DND-41 (cell line): ENCODE measurements at regions not wholly inside any gene's neighbourhood (a gene's known extent, or its start where the extent isn't known, plus 50 kb on each side); places are given as distances from the start of the nearest gene placed in this dataset.

ENCODE experiments used
- ATAC-seq: fragments of 200-7000 bp; cut with Tn5 transposase; 3 replicates; pipeline ENCODE4 v1.9.1; 2021; ENCODE audit warnings: low read depth; ENCODE audit not compliant: insufficient read depth
- DNase-seq: peaks from one replicate; pipeline ENCODE4 v3.0.0-alpha.2; 2020
- H2AFZ ChIP-seq: 2 replicates; pipeline ENCODE4 v1.6.0; 2012; ENCODE audit warnings: low read depth, low read length
- H3K27ac ChIP-seq: 2 replicates; pipeline ENCODE4 v1.5.1; 2012; ENCODE audit warnings: low read length, inconsistent platforms
- H3K27me3 ChIP-seq: fragments of 200-600 bp; sonication (generic); 2 replicates; pipeline ENCODE4 v1.6.0; 2012; ENCODE audit warnings: low read length, mild to moderate bottlenecking, inconsistent platforms; ENCODE audit not compliant: insufficient read depth, poor library complexity
- H3K36me3 ChIP-seq: 2 replicates; pipeline ENCODE4 v1.5.1; 2012; ENCODE audit warnings: low read length, inconsistent platforms; ENCODE audit not compliant: insufficient read depth
- H3K4me1 ChIP-seq: 2 replicates; pipeline ENCODE4 v1.5.1; 2012; ENCODE audit warnings: mild to moderate bottlenecking, low read length; ENCODE audit not compliant: insufficient read depth
- H3K4me2 ChIP-seq: 2 replicates; pipeline ENCODE4 v1.6.0; 2012; ENCODE audit warnings: mild to moderate bottlenecking, moderate library complexity, low read length, inconsistent platforms; ENCODE audit not compliant: insufficient read depth
- H3K4me3 ChIP-seq, 2 experiments: fragments of 200-600 bp in 1 of 2; shearing (Covaris generic) in 1 of 2; 2 replicates each; pipeline ENCODE4 v1.5.1; 2012 to 2016; ENCODE audit warnings: inconsistent platforms in 2 of 2, low read length in 2 of 2, mild to moderate bottlenecking in 2 of 2, low read depth in 1 of 2, moderate library complexity in 1 of 2
- H3K79me2 ChIP-seq: 2 replicates; pipeline ENCODE4 v1.6.0; 2012; ENCODE audit warnings: low read length, inconsistent platforms; ENCODE audit not compliant: insufficient read depth
- H3K9ac ChIP-seq: 2 replicates; pipeline ENCODE4 v1.6.0; 2012; ENCODE audit warnings: low read depth, mild to moderate bottlenecking, inconsistent platforms, low read length, moderate library complexity
- H3K9me3 ChIP-seq: 2 replicates; pipeline ENCODE4 v1.5.1; 2012; ENCODE audit warnings: low read length, moderate library complexity, mild to moderate bottlenecking, inconsistent platforms; ENCODE audit not compliant: insufficient read depth, severe bottlenecking
- H4K20me1 ChIP-seq: 2 replicates; pipeline ENCODE4 v1.6.0; 2012; ENCODE audit warnings: low read length; ENCODE audit not compliant: insufficient read depth
- EZH2 ChIP-seq: IDR thresholded peaks from 3 replicates; pipeline ENCODE4 v1.6.1; 2012; ENCODE audit warnings: borderline replicate concordance, low read depth, mild to moderate bottlenecking, moderate library complexity, low read length, inconsistent platforms; ENCODE audit not compliant: severe bottlenecking
- TF ChIP-seq, protein P1 (sequence below): IDR thresholded peaks from 2 replicates; pipeline ENCODE4 v1.5.1; 2012; ENCODE audit warnings: borderline replicate concordance, low read length, moderate library complexity, mild to moderate bottlenecking; ENCODE audit not compliant: poor library complexity, severe bottlenecking; ENCODE audit errors: extremely low read depth

DNA sequence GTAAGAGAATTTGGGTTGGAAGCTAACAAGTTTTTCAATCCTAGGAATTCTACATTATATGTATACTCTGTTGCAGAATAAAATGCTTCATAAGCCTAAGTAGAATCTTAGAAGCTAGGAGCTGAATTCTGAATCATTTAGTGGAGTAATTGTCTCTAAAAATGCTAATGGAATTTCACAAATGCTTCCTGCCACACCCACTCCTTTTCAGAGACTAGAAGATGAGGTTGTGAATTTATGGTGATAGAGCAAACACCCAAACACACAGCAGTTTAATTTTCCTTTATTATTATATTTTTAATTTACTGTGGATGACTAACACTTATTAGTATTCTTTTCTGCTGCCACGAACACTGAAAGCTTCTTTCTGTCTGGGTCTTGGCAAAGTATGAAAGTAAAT lies 208.0 kb upstream of the PDE4D start:
- Histone ChIP-seq H3K9ac (no peak overlapping the region), H3K4me3 (no peak overlapping the region), H3K79me2 (no peaks in the 10 kb centered on the region), H3K4me1 (no peaks in the 10 kb centered on the region), H4K20me1 (no peaks in the 10 kb centered on the region), H3K9me3 (no peaks in the 10 kb centered on the region), H2AFZ (no peak overlapping the region), H3K27me3 (no peaks in the 10 kb centered on the region), H3K27ac (no peak overlapping the region), H3K36me3 (no peaks in the 10 kb centered on the region), H3K4me2 (no peak overlapping the region)
- no peak for ATAC-seq
- no peak for DNase-seq
- TF ChIP-seq EZH2: no peak
- TF ChIP-seq, protein P1, sequence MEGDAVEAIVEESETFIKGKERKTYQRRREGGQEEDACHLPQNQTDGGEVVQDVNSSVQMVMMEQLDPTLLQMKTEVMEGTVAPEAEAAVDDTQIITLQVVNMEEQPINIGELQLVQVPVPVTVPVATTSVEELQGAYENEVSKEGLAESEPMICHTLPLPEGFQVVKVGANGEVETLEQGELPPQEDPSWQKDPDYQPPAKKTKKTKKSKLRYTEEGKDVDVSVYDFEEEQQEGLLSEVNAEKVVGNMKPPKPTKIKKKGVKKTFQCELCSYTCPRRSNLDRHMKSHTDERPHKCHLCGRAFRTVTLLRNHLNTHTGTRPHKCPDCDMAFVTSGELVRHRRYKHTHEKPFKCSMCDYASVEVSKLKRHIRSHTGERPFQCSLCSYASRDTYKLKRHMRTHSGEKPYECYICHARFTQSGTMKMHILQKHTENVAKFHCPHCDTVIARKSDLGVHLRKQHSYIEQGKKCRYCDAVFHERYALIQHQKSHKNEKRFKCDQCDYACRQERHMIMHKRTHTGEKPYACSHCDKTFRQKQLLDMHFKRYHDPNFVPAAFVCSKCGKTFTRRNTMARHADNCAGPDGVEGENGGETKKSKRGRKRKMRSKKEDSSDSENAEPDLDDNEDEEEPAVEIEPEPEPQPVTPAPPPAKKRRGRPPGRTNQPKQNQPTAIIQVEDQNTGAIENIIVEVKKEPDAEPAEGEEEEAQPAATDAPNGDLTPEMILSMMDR: no peak

DNA sequence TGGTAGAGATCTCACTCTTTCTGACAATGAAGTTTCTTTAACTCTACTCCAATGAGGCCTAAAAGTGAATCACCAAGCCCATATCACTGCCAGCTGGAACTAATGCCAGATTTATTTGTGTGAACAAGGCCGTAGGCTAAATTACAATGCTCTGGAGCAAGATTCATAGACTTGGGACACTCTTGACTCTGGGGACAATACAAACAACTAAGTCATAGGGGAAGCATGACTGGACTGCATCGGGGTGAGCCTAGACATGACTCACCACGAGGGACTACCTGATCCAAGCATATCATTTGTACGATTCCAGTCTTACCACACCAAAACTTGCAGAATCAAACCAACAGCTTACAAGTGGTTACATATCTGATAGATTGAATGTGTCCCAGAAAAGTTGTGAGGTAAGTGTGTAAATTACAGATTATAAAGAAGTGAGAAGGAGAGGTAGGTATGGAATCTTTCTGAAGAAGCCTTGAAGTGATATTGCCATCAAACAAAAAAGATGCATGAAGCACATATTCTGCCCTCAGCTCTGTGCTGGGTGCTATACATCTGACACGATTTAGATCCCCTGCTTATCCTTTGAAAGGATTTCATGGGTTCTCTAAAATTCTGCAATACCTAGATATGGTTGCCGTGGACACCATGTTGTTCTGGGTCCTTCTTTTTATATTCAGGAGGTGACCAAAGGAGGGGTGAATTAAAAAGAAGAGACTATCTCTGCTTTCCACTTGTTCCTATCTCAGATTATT lies 199.3 kb upstream of the PDE4D start:
- H3K27ac ChIP-seq: no peak overlapping the region
- no peaks in the 10 kb centered on the region for H4K20me1 ChIP-seq
- no peak overlapping the region for H3K4me2 ChIP-seq
- TF ChIP-seq EZH2: no peak
- TF ChIP-seq, protein P1: no peak
- no peak overlapping the region for H3K4me3 ChIP-seq
- DNase-seq: no peak
- no peaks in the 10 kb centered on the region for H3K27me3 ChIP-seq
- no peak overlapping the region for H3K9ac ChIP-seq
- no peaks in the 10 kb centered on the region for H3K4me1 ChIP-seq
- no peaks in the 10 kb centered on the region for H3K9me3 ChIP-seq
- no peak for ATAC-seq
- no peak overlapping the region for H2AFZ ChIP-seq
- no peaks in the 10 kb centered on the region for H3K36me3 ChIP-seq
- no peaks in the 10 kb centered on the region for H3K79me2 ChIP-seq

DNA sequence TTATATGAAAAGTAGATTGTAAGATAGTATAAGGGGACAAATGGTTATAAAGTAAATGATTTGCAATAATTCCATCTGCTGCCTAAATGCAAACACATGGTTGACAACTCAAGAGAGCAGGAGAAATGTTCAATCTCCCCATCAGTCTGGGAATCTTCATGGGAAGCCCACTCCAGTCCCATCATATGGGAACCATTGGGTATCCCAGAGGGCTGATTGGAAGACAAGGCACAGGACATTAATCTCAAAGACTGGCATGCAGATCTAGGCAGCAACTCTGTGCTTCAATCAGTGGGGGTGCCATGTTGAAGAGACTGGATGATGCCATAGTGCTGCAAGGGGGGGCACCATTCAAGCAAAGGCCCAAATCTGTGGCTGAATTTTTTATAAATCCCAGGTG lies 193.1 kb upstream of the PDE4D start:
- Histone ChIP-seq H3K4me2 (no peak overlapping the region), H3K9me3 (peaks cover 3% of the 10 kb centered on the region), H2AFZ (no peak overlapping the region), H3K27ac (no peak overlapping the region), H3K27me3 (no peaks in the 10 kb centered on the region), H3K4me1 (no peaks in the 10 kb centered on the region), H4K20me1 (no peaks in the 10 kb centered on the region), H3K9ac (no peak overlapping the region), H3K36me3 (no peaks in the 10 kb centered on the region), H3K79me2 (no peaks in the 10 kb centered on the region), H3K4me3 (no peak overlapping the region)
- ATAC-seq (no peak), DNase-seq (no peak)
- TF ChIP-seq EZH2: no peak
- TF ChIP-seq, protein P1: no peak
